ENCODE measurements at regions not wholly inside any gene's neighbourhood (a gene's known extent, or its start where the extent isn't known, plus 50 kb on each side); places are given as distances from the start of the nearest gene placed in this dataset.

DNA sequence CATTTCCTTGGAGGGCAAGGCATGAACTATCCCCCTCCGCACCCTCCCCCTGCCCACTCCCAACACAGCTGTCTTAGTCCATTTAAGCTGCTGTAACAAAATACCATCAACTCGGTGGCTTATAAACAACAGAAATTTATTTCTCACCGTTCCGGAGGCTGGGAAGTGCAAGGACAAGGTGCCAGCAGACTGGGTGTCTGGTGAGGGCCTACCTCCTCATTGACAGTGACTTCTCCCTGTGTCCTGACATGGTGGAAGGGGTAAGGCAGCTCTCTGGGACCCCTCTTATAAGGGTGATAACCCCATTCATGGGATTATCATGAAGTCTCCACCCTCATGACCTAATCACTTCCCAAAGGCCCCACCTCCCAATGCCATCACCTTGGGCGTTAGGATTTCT, 114.3 kb upstream of the MAFB start:
- DNase-seq (ENCODE audit: low read depth) = no peak
- H3K4me3 ChIP-seq (replicated peaks; ENCODE audit: low read depth, low read length) = no peak overlapping the region
- TF ChIP-seq, protein P1, sequence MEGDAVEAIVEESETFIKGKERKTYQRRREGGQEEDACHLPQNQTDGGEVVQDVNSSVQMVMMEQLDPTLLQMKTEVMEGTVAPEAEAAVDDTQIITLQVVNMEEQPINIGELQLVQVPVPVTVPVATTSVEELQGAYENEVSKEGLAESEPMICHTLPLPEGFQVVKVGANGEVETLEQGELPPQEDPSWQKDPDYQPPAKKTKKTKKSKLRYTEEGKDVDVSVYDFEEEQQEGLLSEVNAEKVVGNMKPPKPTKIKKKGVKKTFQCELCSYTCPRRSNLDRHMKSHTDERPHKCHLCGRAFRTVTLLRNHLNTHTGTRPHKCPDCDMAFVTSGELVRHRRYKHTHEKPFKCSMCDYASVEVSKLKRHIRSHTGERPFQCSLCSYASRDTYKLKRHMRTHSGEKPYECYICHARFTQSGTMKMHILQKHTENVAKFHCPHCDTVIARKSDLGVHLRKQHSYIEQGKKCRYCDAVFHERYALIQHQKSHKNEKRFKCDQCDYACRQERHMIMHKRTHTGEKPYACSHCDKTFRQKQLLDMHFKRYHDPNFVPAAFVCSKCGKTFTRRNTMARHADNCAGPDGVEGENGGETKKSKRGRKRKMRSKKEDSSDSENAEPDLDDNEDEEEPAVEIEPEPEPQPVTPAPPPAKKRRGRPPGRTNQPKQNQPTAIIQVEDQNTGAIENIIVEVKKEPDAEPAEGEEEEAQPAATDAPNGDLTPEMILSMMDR (IDR thresholded peaks at IDR 0.05; ENCODE audit: low read length, missing control alignments) = no peak

DNA sequence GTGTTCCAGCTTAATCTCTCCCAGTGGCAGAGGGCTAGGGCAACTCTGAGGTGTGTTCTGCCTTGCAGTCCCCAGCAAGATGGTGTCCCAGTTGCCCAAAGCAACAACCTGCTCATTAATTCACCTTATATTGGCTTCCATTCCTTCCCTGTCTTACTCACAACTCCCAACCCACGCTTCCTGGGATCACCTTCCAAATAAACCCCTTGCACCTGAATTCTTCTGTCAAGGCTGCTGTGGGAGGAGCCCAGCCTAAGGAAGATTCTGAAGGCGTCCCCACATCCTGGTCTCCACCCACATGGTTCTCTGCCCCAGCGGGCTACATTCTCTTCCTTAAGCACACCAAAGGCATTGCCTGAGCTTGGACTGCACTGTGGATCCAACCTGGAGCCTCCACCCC, 116.6 kb upstream of the MAFB start:
- TF ChIP-seq, protein P1 (IDR thresholded peaks at IDR 0.05; ENCODE audit: low read length, missing control alignments) = no peak
- no peak for DNase-seq (ENCODE audit: low read depth)

DNA sequence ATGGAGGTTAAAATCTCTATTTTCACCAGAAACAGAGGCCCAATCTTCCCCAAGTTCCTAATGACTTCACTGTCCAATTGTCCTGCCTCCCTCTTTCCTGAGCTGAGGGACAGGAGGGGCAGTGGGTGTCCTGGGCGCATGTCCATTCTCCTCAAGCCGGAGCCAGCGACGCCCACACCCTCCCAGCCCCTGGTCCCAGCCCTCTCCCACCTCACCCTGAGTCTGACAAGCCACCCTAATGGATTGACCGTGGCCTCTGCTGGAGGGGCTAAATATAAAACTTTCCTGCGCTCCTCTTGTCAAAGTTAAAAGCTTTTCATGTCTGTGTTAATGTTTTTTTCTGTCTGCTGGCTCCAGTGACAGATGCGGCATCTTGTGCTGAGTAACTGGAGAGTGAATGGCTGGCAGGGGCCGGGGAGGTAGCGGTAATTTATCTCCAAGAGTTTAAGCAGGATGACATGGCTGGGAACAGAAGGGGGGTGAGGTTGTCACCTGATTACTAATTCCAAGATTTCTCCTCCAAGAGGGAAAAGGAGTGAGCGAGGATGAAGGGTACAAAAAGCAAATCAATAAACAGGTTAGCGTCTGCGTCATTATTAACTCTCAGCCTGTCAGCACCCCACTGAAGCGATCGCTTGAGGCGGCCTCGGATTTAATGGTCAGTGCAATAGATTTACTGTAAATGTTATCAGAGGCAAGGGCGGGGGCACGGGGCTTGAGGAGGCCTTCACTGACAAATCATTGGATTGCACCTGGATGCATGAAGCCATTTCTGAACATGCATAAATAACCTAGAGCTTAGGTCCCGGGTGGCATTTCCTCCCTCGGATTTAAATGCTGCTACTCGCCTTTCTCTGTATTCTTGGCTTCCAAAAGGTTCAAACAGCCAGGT, 118.1 kb upstream of the MAFB start:
- no peak for DNase-seq (ENCODE audit: low read depth)
- TF ChIP-seq, protein P1 (IDR thresholded peaks at IDR 0.05; ENCODE audit: low read length, missing control alignments) = no peak
- H3K4me3 ChIP-seq (replicated peaks; ENCODE audit: low read depth, low read length) = no peak overlapping the region

More for the DNA sequence above, 116.6 kb upstream of the MAFB start:
- H3K4me3 ChIP-seq (replicated peaks; ENCODE audit: low read depth, low read length) = no peak overlapping the region

DNA sequence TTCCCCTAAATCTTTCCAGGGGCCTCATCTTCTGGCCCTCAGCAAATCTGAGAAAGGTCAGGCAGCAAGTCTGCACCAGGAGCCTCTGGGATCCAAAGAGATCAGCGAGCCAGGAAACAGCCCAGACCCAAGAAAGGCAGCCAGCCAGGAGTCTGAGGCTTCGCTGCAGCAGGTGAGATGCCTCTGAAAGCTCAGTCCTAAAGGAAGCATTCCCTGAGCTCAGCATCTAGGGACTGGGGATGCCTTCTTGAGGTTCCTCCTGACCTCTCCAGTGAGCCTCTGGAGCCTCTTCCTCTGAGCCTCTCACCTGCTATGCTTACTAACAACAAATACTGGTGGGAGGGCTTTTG, 118.8 kb upstream of the MAFB start:
- H3K4me3 ChIP-seq (replicated peaks; ENCODE audit: low read depth, low read length) = no peak overlapping the region
- DNase-seq (ENCODE audit: low read depth) = no peak
- TF ChIP-seq, protein P1 (IDR thresholded peaks at IDR 0.05; ENCODE audit: low read length, missing control alignments) = no peak

DNA sequence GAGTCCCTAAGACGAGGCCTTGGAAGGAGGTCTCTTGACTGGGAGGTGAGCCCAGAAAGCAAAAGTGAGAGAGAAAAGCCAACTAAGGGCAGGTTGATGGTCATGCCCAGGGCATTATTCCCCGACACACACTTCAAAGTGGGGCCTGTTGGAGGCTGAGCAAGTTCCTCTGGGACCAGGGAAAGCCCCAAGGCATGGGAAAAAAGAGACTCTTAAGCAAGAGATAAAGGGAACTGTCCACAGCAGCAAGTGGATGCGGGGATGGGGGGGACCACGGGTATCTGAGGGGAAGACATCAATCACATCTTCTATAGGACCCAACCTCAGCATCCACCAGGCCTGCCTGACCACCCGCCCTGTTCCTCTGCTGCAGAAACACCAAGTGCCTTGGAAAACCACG, 119.9 kb upstream of the MAFB start:
- TF ChIP-seq, protein P1 (IDR thresholded peaks at IDR 0.05; ENCODE audit: low read length, missing control alignments) = no peak
- DNase-seq (ENCODE audit: low read depth) = no peak
- no peak overlapping the region for H3K4me3 ChIP-seq (replicated peaks; ENCODE audit: low read depth, low read length)

DNA sequence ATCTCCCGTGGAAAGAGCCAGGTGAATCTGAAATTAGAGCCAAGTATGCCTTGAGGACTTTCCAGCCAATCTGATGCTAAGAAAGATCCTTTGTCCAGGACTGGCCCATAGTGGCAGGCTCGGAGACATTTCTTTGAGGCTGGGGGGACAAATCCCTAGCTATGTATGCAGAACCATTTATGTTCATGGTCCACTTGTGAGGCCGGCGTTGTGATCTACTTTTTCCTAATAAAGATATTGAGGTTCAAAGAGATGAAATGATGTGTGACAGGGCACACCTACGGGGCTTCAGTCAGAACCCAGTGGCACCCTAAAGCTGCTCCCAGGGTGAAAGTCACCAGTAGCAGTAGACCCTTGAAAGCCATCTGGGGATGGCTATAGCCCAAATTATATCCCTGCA, 120.3 kb upstream of the MAFB start:
- DNase-seq (ENCODE audit: low read depth) = no peak
- H3K4me3 ChIP-seq (replicated peaks; ENCODE audit: low read depth, low read length) = no peak overlapping the region
- TF ChIP-seq, protein P1 (IDR thresholded peaks at IDR 0.05; ENCODE audit: low read length, missing control alignments) = no peak

Measured in fibroblast of pulmonary artery (primary cell).